GM21423 (cell line): ENCODE measurements at regions not wholly inside any gene's neighbourhood (a gene's known extent, or its start where the extent isn't known, plus 50 kb on each side); places are given as distances from the start of the nearest gene placed in this dataset.
"Not testable (repeated sequence)": the region's sequence is repeated elsewhere in the genome, so short reads cannot be mapped to it uniquely, and the experiment has no call there.

ENCODE experiments used
- ATAC-seq: cut with Tn5 transposase; IDR thresholded peaks from one replicate; pipeline ENCODE4 v1.9.1; 2021; ENCODE audit warnings: mild to moderate bottlenecking, moderate library complexity; ENCODE audit not compliant: unreplicated experiment

GRCh38 chr6:170150590-170150945 lies 140.3 kb downstream of the DLL1 start:
- ATAC-seq, result no peak

GRCh38 chr6:170149681-170150589 lies 140.9 kb downstream of the DLL1 start:
- ATAC-seq, result no peak

GRCh38 chr6:170148709-170149470 lies 142.0 kb downstream of the DLL1 start:
- no peak for ATAC-seq

- peak; percentile 75 for ATAC-seq
These were observed 142.8 kb downstream of the DLL1 start for GRCh38 chr6:170147832-170148708.

- no peak for ATAC-seq
These were observed 143.7 kb downstream of the DLL1 start for GRCh38 chr6:170147056-170147787.

GRCh38 chr6:170146640-170147039 lies 144.2 kb downstream of the DLL1 start:
- no peak for ATAC-seq

GRCh38 chr6:170146131-170146530 lies 144.7 kb downstream of the DLL1 start:
- not testable (repeated sequence) for ATAC-seq

- not testable (repeated sequence) for ATAC-seq
These were observed 145.2 kb downstream of the DLL1 start for GRCh38 chr6:170145716-170146115.

- ATAC-seq, result no peak
These were observed 145.6 kb downstream of the DLL1 start for GRCh38 chr6:170145272-170145592.

GRCh38 chr6:170144571-170145271 lies 146.2 kb downstream of the DLL1 start:
- ATAC-seq, result no peak

GRCh38 chr6:170143401-170144150 lies 147.3 kb downstream of the DLL1 start:
- ATAC-seq, result no peak

- no peak for ATAC-seq
These were observed 148.3 kb downstream of the DLL1 start for GRCh38 chr6:170142559-170142958.

- not testable (repeated sequence) for ATAC-seq
These were observed 149.8 kb downstream of the DLL1 start for GRCh38 chr6:170141061-170141460.

- ATAC-seq, result no peak
These were observed 150.7 kb downstream of the DLL1 start for GRCh38 chr6:170140129-170140528.

- no peak for ATAC-seq
These were observed 151.3 kb downstream of the DLL1 start for GRCh38 chr6:170139531-170139930.

- ATAC-seq, result not testable (repeated sequence)
These were observed 151.8 kb downstream of the DLL1 start for GRCh38 chr6:170139046-170139445.

GRCh38 chr6:170137911-170138910 lies 152.7 kb downstream of the DLL1 start:
- ATAC-seq, result no peak
